ENCODE measurements at regions not wholly inside any gene's neighbourhood (a gene's known extent, or its start where the extent isn't known, plus 50 kb on each side); places are given as distances from the start of the nearest gene placed in this dataset.
"Not testable (repeated sequence)": the region's sequence is repeated elsewhere in the genome, so short reads cannot be mapped to it uniquely, and the experiment has no call there.

- not testable (repeated sequence) for TF ChIP-seq CEBPZ (IDR thresholded peaks at IDR 0.05; ENCODE audit: low read depth, low read length); BHLHE40 (IDR thresholded peaks at IDR 0.05; ENCODE audit: borderline replicate concordance in 1 of 2, low read depth in 2 of 2, low read length in 1 of 2); POLR2A (IDR thresholded peaks at IDR 0.05; ENCODE audit: low read depth, low read length); EP300 (IDR thresholded peaks at IDR 0.05; ENCODE audit: borderline replicate concordance in 1 of 2, control insufficient read depth in 1 of 2, low read depth in 2 of 2, low read length in 2 of 2); SIX5 (IDR thresholded peaks at IDR 0.05; ENCODE audit: low read depth, low read length, severe bottlenecking)
- TF ChIP-seq, protein P1, sequence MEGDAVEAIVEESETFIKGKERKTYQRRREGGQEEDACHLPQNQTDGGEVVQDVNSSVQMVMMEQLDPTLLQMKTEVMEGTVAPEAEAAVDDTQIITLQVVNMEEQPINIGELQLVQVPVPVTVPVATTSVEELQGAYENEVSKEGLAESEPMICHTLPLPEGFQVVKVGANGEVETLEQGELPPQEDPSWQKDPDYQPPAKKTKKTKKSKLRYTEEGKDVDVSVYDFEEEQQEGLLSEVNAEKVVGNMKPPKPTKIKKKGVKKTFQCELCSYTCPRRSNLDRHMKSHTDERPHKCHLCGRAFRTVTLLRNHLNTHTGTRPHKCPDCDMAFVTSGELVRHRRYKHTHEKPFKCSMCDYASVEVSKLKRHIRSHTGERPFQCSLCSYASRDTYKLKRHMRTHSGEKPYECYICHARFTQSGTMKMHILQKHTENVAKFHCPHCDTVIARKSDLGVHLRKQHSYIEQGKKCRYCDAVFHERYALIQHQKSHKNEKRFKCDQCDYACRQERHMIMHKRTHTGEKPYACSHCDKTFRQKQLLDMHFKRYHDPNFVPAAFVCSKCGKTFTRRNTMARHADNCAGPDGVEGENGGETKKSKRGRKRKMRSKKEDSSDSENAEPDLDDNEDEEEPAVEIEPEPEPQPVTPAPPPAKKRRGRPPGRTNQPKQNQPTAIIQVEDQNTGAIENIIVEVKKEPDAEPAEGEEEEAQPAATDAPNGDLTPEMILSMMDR (IDR thresholded peaks at IDR 0.05 in 2 of 3, conservative IDR thresholded peaks at IDR 0.05 in 1 of 3; ENCODE audit: control insufficient read depth in 2 of 3, extremely low read depth in 1 of 3, insufficient read depth in 1 of 3, low read depth in 3 of 3, low read length in 3 of 3): not testable (repeated sequence)
- TF ChIP-seq, protein P2, sequence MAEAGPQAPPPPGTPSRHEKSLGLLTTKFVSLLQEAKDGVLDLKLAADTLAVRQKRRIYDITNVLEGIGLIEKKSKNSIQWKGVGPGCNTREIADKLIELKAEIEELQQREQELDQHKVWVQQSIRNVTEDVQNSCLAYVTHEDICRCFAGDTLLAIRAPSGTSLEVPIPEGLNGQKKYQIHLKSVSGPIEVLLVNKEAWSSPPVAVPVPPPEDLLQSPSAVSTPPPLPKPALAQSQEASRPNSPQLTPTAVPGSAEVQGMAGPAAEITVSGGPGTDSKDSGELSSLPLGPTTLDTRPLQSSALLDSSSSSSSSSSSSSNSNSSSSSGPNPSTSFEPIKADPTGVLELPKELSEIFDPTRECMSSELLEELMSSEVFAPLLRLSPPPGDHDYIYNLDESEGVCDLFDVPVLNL (IDR thresholded peaks at IDR 0.05; ENCODE audit: low read depth, low read length): not testable (repeated sequence)
Observed at GRCh38 chrX:129337264-129337663, 186.0 kb downstream of the SMARCA1 start.
